IMR-90 (cell line): ENCODE measurements at regions not wholly inside any gene's neighbourhood (a gene's known extent, or its start where the extent isn't known, plus 50 kb on each side); places are given as distances from the start of the nearest gene placed in this dataset.

Experiments
- ATAC-seq: fragments of 200-7000 bp; cut with Tn5 transposase; 2 replicates; pipeline ENCODE4 v1.9.1; 2020; ENCODE audit warnings: low read depth, mild to moderate bottlenecking, moderate library complexity
- BruUV-seq: library from RNA; stranded (reverse); fragments of 400-500 nt; replicated peaks from 2 replicates; lab custom pipeline; 2021; lab: Mats Ljungman, UMichigan
- CTCF ChIA-PET: fragments of 300-600 bp; formaldehyde crosslinking; extraction: SDS; loops from one replicate; lab custom pipeline; 2021; ENCODE audit warnings: antibody characterized with exemption; lab: Yijun Ruan, JAX
- POLR2A ChIA-PET: fragments of 300-600 bp; sonication (Branson Sonifier 250); formaldehyde crosslinking; loops from one replicate; lab custom pipeline; 2022; ENCODE audit warnings: antibody characterized with exemption; ENCODE audit not compliant: unreplicated experiment; lab: Charles Lee
- DNase-seq: peaks from one replicate; pipeline ENCODE4 v3.0.0; 2013
- H2AFZ ChIP-seq: replicated peaks from 2 replicates; pipeline ENCODE3; 2013; ENCODE audit warnings: low read length, mild to moderate bottlenecking; ENCODE audit not compliant: poor library complexity
- H2AK5ac ChIP-seq: 2 replicates; pipeline ENCODE4 v1.6.1; 2013; ENCODE audit warnings: low read depth, low read length, inconsistent platforms
- H2AK9ac ChIP-seq: replicated peaks from 2 replicates; pipeline ENCODE3; 2013; ENCODE audit warnings: mild to moderate bottlenecking, low read depth, low read length, moderate library complexity; ENCODE audit not compliant: poor library complexity
- H2BK120ac ChIP-seq: 2 replicates; pipeline ENCODE4 v1.6.1; 2013; ENCODE audit warnings: low read depth, low read length, inconsistent platforms
- H2BK15ac ChIP-seq: 3 replicates; pipeline ENCODE4 v1.6.1; 2013; ENCODE audit warnings: low read depth, low read length, inconsistent platforms
- H2BK20ac ChIP-seq: 2 replicates; pipeline ENCODE4 v1.6.1; 2013; ENCODE audit warnings: low read depth, mild to moderate bottlenecking, inconsistent platforms, low read length, moderate library complexity
- H2BK5ac ChIP-seq: 2 replicates; pipeline ENCODE4 v1.6.1; 2013; ENCODE audit warnings: mild to moderate bottlenecking, low read depth, low read length, inconsistent platforms; ENCODE audit not compliant: poor library complexity, severe bottlenecking
- H3K14ac ChIP-seq: replicated peaks from 2 replicates; pipeline ENCODE4 v1.6.1; 2013; ENCODE audit warnings: low read depth, low read length, inconsistent platforms
- H3K18ac ChIP-seq: 2 replicates; pipeline ENCODE4 v1.6.1; 2013; ENCODE audit warnings: low read depth, low read length, control low read depth
- H3K23ac ChIP-seq: 2 replicates; pipeline ENCODE4 v1.6.1; 2013; ENCODE audit warnings: low read depth, low read length, inconsistent platforms
- H3K27ac ChIP-seq: 2 replicates; pipeline ENCODE4 v1.5.1; 2013; ENCODE audit warnings: mild to moderate bottlenecking, control low read depth, low read length; ENCODE audit not compliant: insufficient read depth
- H3K27me3 ChIP-seq: 2 replicates; pipeline ENCODE4 v1.6.1; 2013; ENCODE audit warnings: low read length; ENCODE audit not compliant: control insufficient read depth, insufficient read depth
- H3K36me3 ChIP-seq: 2 replicates; pipeline ENCODE4 v1.6.1; 2013; ENCODE audit warnings: low read length, mixed read lengths; ENCODE audit not compliant: control insufficient read depth, insufficient read depth
- H3K4ac ChIP-seq: 2 replicates; pipeline ENCODE4 v1.6.1; 2013; ENCODE audit warnings: low read depth, low read length, inconsistent platforms
- H3K4me1 ChIP-seq: 2 replicates; pipeline ENCODE4 v1.6.1; 2013; ENCODE audit warnings: low read length, mixed read lengths; ENCODE audit not compliant: control insufficient read depth, insufficient read depth
- H3K4me2 ChIP-seq: 2 replicates; pipeline ENCODE4 v1.6.1; 2013; ENCODE audit warnings: low read depth, mild to moderate bottlenecking, control low read depth, low read length, moderate library complexity
- H3K4me3 ChIP-seq: 2 replicates; pipeline ENCODE4 v1.5.1; 2013; ENCODE audit warnings: low read depth, mild to moderate bottlenecking, control low read depth, low read length, moderate library complexity; ENCODE audit not compliant: insufficient read depth
- H3K56ac ChIP-seq: 2 replicates; pipeline ENCODE4 v1.6.1; 2013; ENCODE audit warnings: low read length, inconsistent platforms; ENCODE audit not compliant: insufficient read depth; ENCODE audit errors: extremely low read depth
- H3K79me1 ChIP-seq, 2 experiments: 2 replicates each; pipeline ENCODE4 v1.6.1; 2013; ENCODE audit warnings: low read length in 2 of 2, inconsistent platforms in 1 of 2, low read depth in 1 of 2
- H3K9ac ChIP-seq: 2 replicates; pipeline ENCODE4 v1.6.1; 2013; ENCODE audit warnings: low read depth, low read length, control low read depth
- H3K9me1 ChIP-seq: 2 replicates; pipeline ENCODE4 v1.6.1; 2013; ENCODE audit warnings: low read length, inconsistent platforms; ENCODE audit not compliant: insufficient read depth
- H3K9me3 ChIP-seq: 2 replicates; pipeline ENCODE4 v1.6.1; 2013; ENCODE audit warnings: low read length; ENCODE audit not compliant: control insufficient read depth, insufficient read depth
- H4K20me1 ChIP-seq: 2 replicates; pipeline ENCODE4 v1.6.1; 2013; ENCODE audit warnings: low read length, inconsistent platforms; ENCODE audit not compliant: insufficient read depth
- H4K5ac ChIP-seq: 2 replicates; pipeline ENCODE4 v1.6.1; 2013; ENCODE audit warnings: mild to moderate bottlenecking, low read depth, low read length, control low read depth
- H4K8ac ChIP-seq, 2 experiments: 2 replicates each; pipeline ENCODE4 v1.6.1; 2013; ENCODE audit warnings: low read depth in 2 of 2, low read length in 2 of 2, control low read depth in 1 of 2, inconsistent platforms in 1 of 2
- H4K91ac ChIP-seq: 2 replicates; pipeline ENCODE4 v1.6.1; 2013; ENCODE audit warnings: low read depth, low read length, inconsistent platforms; ENCODE audit not compliant: insufficient read depth
- FOS ChIP-seq: fragments of 150-350 bp; IDR thresholded peaks from 2 replicates; pipeline ENCODE4 v1.6.1; 2016; ENCODE audit warnings: low read depth, low read length
- MAFK ChIP-seq: IDR thresholded peaks from 2 replicates; pipeline ENCODE4 v1.6.1; 2012; ENCODE audit warnings: low read depth, low read length, improper control_type of control experiment
- MAZ ChIP-seq: IDR thresholded peaks from 2 replicates; pipeline ENCODE4 v1.6.1; 2012; ENCODE audit warnings: low read depth, mild to moderate bottlenecking, low read length, improper control_type of control experiment, moderate library complexity, borderline replicate concordance
- NFE2L2 ChIP-seq: fragments of 150-350 bp; IDR thresholded peaks from 2 replicates; pipeline ENCODE4 v1.6.1; 2016; ENCODE audit warnings: low read depth, mild to moderate bottlenecking, low read length
- POLR2A ChIP-seq: IDR thresholded peaks from 2 replicates; pipeline ENCODE4 v1.6.1; 2012; ENCODE audit warnings: mild to moderate bottlenecking, low read depth, low read length
- SMC3 ChIP-seq: fragments of 150-350 bp; IDR thresholded peaks from 2 replicates; pipeline ENCODE4 v1.6.1; 2016; ENCODE audit warnings: low read depth, mild to moderate bottlenecking, antibody characterized with exemption, low read length, moderate library complexity
- WGBS, 2 experiments: methylation state at CpG; one replicate each; pipeline versions ENCODE4 v1.1.5 to v1.1.7; 2013; ENCODE audit warnings: missing lambda C conversion rate in 2 of 2; ENCODE audit not compliant: insufficient read length in 1 of 2; ENCODE audit errors: extremely low coverage in 2 of 2; 5-methylcytosine and 5-hydroxymethylcytosine counted together
- dilution Hi-C: fragments of 300-500 bp; cut with HindIII; formaldehyde crosslinking; loops from one replicate; pipeline ENCODE4 v1.14.3; 2018; ENCODE audit warnings: low sequenced_read_pairs; ENCODE audit not compliant: unreplicated experiment
- in situ Hi-C: fragments of 300-500 bp; cut with MboI; formaldehyde crosslinking; loops from 3 replicates; pipeline ENCODE4 v1.14.3; 2019; ENCODE audit warnings: low sequenced_read_pairs, inconsistent platforms, mixed read lengths
- intact Hi-C: fragments of 100-400 bp; cut with micrococcal nuclease; formaldehyde crosslinking; loops from 2 replicates; pipeline ENCODE4 v1.10.0; 2022
- TF ChIP-seq, protein P1 (sequence below): conservative IDR thresholded peaks from 2 replicates; pipeline ENCODE4 v1.5.1; 2012; ENCODE audit warnings: mild to moderate bottlenecking, low read depth, low read length, improper control_type of control experiment
- TF ChIP-seq, protein P2 (sequence below): fragments of 150-350 bp; IDR thresholded peaks from 2 replicates; pipeline ENCODE4 v1.6.1; 2017; ENCODE audit warnings: mild to moderate bottlenecking, antibody characterized with exemption, low read length, low read depth

DNA sequence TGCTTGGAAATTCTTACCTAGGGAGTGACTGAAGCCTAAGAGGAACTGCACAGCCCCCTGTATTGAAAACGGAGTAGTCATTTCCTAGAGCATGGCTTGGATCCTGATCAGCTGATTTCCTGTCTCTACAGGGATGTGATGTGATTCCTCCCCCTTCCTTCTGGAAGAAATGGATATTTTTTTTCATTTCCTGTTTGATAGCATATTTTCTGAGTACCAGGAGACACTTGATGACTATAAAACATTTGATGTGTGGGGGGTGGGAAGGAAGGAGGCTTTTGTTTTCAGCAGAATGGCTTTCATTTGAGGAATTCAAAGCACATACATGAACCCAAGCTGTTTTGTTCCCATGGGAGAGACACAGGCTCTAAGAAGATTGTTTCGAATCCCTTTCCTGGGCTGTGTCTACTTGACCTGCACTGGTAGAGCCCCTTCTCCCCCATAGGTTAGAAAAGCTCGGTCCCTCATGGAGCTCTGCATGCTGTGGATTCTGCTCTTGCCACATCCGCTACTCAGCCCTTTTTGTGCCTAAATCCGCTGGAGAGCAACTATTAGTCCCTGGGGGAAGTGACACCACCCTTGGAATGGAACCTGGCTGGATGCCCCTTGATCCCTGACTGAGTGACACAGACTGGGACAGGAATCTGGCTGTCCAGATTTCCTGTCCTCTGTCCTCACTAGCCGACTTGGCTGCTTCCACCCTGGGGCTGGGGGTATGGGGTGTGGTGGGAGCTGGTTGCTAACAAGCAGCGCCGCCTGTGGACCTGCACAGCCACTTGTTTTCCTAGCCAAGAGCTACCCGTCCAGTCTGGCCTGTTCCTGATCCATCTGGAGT lies 71.8 kb upstream of the MACF1 start:
- peaks cover 44% of the 10 kb centered on the region for H4K20me1 ChIP-seq
- no peak overlapping the region; the same call in 1 of the 2 replicates for H3K56ac ChIP-seq
- H3K9ac ChIP-seq = no peak overlapping the region
- H3K79me1 ChIP-seq = peaks cover 26 to 79% of the 10 kb centered on the region in 2 experiments
- H3K4ac ChIP-seq = peak overlapping the region; percentile 79
- peak overlapping the region; percentile 68 for H2AFZ ChIP-seq
- H3K18ac ChIP-seq = peak overlapping the region; percentile 79
- H3K27me3 ChIP-seq = no peaks in the 10 kb centered on the region
- peak overlapping the region; percentile 12; the same call in 1 of the 2 replicates for H2BK20ac ChIP-seq
- H3K4me3 ChIP-seq = no peak overlapping the region
- no TSS peak for BruUV-seq
- ATAC-seq (peak; percentile 22), DNase-seq (peak; percentile 57)
- H3K23ac ChIP-seq = peak overlapping the region; percentile 48
- H3K9me1 ChIP-seq = peaks cover 31% of the 10 kb centered on the region
- peak overlapping the region; percentile 56 for H2AK9ac ChIP-seq
- ChIA-PET CTCF (interaction anchor here (0.9 to 1.3 kb wide), 3 partner anchors 8 to 57 kb away, joined by 3 read pairs; no protein-coding TSS in a partner anchor), POLR2A (interaction anchor here (0.6 to 1.5 kb wide), 2 partner anchors 9 to 29 kb away, joined by 3 to 4 read pairs; no protein-coding TSS in a partner anchor)
- H3K14ac ChIP-seq = peak overlapping the region; percentile 71
- peak overlapping the region; percentile 39 to 80 for H4K8ac ChIP-seq
- peak overlapping the region; percentile 88 for H2AK5ac ChIP-seq
- H3K36me3 ChIP-seq = peaks cover 2% of the 10 kb centered on the region; the same call in 1 of the 2 replicates
- in situ Hi-C loops = no loop called here
- peak overlapping the region; percentile 50; the same call in 1 of the 3 replicates for H2BK15ac ChIP-seq
- peak overlapping the region; percentile 51 for H3K27ac ChIP-seq
- peak overlapping the region; percentile 60 for H4K91ac ChIP-seq
- intact Hi-C loops = loop anchor here (10.0 kb wide), 1 partner anchor 122 kb away; no protein-coding TSS in a partner anchor
- 48% methylated on average over 5 of the region's 9 CpGs; no CpG with 5 or more reads in 1 of the 2 experiments for WGBS, 2 experiments
- peak overlapping the region; percentile 34 for H3K4me2 ChIP-seq
- peak overlapping the region; percentile 64 for H2BK5ac ChIP-seq
- no peaks in the 10 kb centered on the region for H3K9me3 ChIP-seq
- dilution Hi-C loops = no loop called here
- H3K4me1 ChIP-seq = peaks cover 37% of the 10 kb centered on the region
- peak overlapping the region; percentile 69; the same call in 1 of the 2 replicates for H2BK120ac ChIP-seq
- H4K5ac ChIP-seq = peak overlapping the region; percentile 81
- TF ChIP-seq SMC3 (no peak), NFE2L2 (no peak), MAFK (no peak), FOS (no peak), MAZ (no peak), POLR2A (no peak)
- TF ChIP-seq, protein P1, sequence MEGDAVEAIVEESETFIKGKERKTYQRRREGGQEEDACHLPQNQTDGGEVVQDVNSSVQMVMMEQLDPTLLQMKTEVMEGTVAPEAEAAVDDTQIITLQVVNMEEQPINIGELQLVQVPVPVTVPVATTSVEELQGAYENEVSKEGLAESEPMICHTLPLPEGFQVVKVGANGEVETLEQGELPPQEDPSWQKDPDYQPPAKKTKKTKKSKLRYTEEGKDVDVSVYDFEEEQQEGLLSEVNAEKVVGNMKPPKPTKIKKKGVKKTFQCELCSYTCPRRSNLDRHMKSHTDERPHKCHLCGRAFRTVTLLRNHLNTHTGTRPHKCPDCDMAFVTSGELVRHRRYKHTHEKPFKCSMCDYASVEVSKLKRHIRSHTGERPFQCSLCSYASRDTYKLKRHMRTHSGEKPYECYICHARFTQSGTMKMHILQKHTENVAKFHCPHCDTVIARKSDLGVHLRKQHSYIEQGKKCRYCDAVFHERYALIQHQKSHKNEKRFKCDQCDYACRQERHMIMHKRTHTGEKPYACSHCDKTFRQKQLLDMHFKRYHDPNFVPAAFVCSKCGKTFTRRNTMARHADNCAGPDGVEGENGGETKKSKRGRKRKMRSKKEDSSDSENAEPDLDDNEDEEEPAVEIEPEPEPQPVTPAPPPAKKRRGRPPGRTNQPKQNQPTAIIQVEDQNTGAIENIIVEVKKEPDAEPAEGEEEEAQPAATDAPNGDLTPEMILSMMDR = no peak
- TF ChIP-seq, protein P2, sequence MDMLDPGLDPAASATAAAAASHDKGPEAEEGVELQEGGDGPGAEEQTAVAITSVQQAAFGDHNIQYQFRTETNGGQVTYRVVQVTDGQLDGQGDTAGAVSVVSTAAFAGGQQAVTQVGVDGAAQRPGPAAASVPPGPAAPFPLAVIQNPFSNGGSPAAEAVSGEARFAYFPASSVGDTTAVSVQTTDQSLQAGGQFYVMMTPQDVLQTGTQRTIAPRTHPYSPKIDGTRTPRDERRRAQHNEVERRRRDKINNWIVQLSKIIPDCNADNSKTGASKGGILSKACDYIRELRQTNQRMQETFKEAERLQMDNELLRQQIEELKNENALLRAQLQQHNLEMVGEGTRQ = 0 out of 2 replicates have a peak, but pooled peaks have one; percentile 21
